ENCODE measurements at regions not wholly inside any gene's neighbourhood (a gene's known extent, or its start where the extent isn't known, plus 50 kb on each side); places are given as distances from the start of the nearest gene placed in this dataset.

GRCh38 chr1:14140831-14141401, 440.9 kb downstream of the PRDM2 start:
- Histone ChIP-seq H3K9ac (replicated peaks; ENCODE audit: extremely low read depth, insufficient read depth, low read length) (no peak overlapping the region), H3K4me1 (ENCODE audit: control insufficient read depth, extremely low read depth, insufficient read depth, low read length) (no peaks in the 10 kb centered on the region), H3K36me3 (ENCODE audit: control insufficient read depth in 2 of 2, extremely low read depth in 1 of 2, insufficient read depth in 2 of 2, low read length in 2 of 2) (no peaks in the 10 kb centered on the region), H3K4me3 (replicated peaks in 1 of 3; ENCODE audit: insufficient read depth in 1 of 3, low read depth in 1 of 3, low read length in 3 of 3) (no peak overlapping the region), H3K79me2 (ENCODE audit: control insufficient read depth, insufficient read depth, low read length) (no peaks in the 10 kb centered on the region), H3K9me3 (replicated peaks; ENCODE audit: control insufficient read depth, insufficient read depth, low read length) (peaks cover 2% of the 10 kb centered on the region), H3K4me2 (ENCODE audit: insufficient read depth, low read length) (no peak overlapping the region), H3K27ac (ENCODE audit: insufficient read depth, low read depth, low read length) (no peak overlapping the region), H4K20me1 (replicated peaks; ENCODE audit: control insufficient read depth, extremely low read depth, insufficient read depth, low read length) (no peaks in the 10 kb centered on the region), H2AFZ (ENCODE audit: low read depth, low read length) (no peak overlapping the region), H3K27me3 (ENCODE audit: control insufficient read depth in 2 of 2, insufficient read depth in 2 of 2, low read length in 2 of 2) (no peaks in the 10 kb centered on the region), H3K9me1 (replicated peaks; ENCODE audit: control insufficient read depth, extremely low read depth, insufficient read depth, low read length) (no peaks in the 10 kb centered on the region)
- DNase-seq (ENCODE audit: low read depth, low spot score) (no peak), FAIRE-seq (no peak)
- BruUV-seq (replicated peaks): no TSS peak
- ChIA-PET CTCF (no interaction called here), POLR2A (no interaction called here)
- dilution Hi-C loops (cut with MboI; ENCODE audit: extremely low pct_ligation_motif_present, low sequenced_read_pairs): no loop called here
- TF ChIP-seq FOS (IDR thresholded peaks at IDR 0.05; ENCODE audit: borderline replicate concordance, insufficient read depth, low read length) (no peak), GATA2 (IDR thresholded peaks at IDR 0.05; ENCODE audit: insufficient read depth, insufficient read length, low read depth, low read length) (no peak), JUN (IDR thresholded peaks at IDR 0.05; ENCODE audit: borderline replicate concordance, insufficient read depth, insufficient read length, low read depth) (no peak), CTCF (IDR thresholded peaks at IDR 0.05; ENCODE audit: extremely low read depth in 1 of 2, insufficient read depth in 1 of 2, low read depth in 1 of 2, low read length in 2 of 2) (no peak), MYC (IDR thresholded peaks at IDR 0.05; ENCODE audit: low read depth, low read length) (no peak), MAX (IDR thresholded peaks at IDR 0.05; ENCODE audit: insufficient read depth, insufficient read length) (no peak), POLR2AphosphoS5 (IDR thresholded peaks at IDR 0.05; ENCODE audit: insufficient read depth, low read depth, low read length) (no peak)
- intact Hi-C loops (cut with micrococcal nuclease): no loop called here
